ENCODE measurements at regions not wholly inside any gene's neighbourhood (a gene's known extent, or its start where the extent isn't known, plus 50 kb on each side); places are given as distances from the start of the nearest gene placed in this dataset.

DNA sequence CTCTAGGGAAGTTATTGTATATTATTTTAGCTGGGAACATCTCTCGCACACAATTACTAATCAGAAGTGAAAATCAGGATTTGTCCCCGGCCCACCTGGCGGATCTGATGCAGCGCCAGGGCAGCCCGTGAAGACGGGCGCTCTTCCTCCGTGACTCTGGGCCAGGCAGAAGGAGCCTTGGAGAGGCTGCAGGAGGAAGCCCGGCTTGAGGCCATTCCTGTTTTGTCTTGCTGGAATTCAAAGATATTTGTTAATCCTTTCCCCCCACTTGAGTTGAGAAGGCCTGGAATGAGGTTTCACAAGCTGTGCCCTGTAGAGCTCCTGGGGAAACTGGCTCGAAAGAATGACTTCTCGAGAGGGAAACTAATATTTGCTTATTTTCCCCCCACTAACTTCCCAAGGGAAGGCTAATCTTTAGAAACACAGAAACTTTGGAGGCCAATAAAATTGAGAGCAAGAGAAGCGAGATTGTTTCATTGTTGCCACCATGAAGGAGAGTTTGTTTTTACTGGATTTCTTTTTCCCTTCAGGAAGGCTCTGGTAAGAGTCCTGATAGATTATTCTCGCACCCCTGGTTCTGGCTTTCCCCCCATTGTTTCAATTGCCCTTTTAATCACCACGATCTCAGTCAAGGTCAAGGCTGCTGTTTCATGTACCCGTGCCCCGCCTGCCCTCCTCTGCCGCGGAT is 92.8 kb upstream of the SEPTIN5 start:
- DNase-seq (ENCODE audit: low spot score), result no peak

DNA sequence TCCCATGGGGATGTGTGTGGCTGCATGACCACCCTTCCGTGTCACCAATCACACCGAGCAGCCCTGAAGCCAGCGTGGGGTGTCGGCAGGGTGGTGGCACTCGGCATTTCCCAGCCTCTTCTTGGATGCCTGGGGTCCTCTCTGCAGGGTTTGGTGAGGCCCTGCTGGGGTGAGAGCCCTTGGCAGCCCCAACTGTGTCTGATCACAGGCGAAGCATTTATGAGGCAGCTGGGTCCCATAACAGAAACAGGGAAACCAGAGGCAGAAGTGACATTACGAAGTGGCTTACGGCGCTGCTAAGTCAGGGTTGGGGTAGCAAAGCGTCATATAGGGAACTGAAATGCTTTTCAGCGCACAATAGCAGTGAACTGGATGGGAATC is 92.3 kb upstream of the SEPTIN5 start:
- DNase-seq (ENCODE audit: low spot score), result no peak

DNA sequence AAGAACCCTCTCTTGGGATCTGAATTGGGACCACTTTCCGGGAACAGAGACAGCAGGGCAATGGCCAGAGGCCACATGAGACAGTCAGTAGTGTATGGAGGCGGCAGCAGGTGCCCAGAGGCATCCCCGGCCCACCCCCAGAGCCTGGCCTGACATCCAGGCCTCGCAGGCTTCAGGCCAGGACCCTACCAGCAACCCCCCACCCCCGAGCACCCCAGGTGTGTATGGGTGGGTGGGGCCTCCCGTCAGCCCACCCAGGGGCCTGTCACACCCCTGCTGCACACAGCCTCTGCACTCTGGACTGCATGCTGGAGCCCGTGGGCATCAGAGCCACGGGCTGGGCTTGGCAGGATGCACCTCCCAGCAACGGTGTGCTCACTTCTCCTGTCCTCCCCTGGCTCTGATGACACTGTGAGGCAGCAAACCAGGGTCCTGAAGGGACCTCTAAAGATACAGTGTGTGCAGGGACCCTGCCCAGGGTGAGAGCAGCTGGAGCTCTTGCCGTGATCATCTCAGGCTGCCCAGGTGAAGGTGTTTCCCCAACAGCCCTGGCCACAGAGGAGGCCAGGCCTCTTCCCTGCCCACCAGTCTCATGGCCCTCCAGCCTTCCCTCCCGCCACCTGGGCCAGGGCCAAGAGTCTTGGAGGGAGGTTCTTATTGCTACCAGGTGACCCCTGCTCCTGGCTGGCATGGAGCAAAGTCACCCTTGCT is 88.8 kb upstream of the SEPTIN5 start:
- no peak for DNase-seq (ENCODE audit: low spot score)

DNA sequence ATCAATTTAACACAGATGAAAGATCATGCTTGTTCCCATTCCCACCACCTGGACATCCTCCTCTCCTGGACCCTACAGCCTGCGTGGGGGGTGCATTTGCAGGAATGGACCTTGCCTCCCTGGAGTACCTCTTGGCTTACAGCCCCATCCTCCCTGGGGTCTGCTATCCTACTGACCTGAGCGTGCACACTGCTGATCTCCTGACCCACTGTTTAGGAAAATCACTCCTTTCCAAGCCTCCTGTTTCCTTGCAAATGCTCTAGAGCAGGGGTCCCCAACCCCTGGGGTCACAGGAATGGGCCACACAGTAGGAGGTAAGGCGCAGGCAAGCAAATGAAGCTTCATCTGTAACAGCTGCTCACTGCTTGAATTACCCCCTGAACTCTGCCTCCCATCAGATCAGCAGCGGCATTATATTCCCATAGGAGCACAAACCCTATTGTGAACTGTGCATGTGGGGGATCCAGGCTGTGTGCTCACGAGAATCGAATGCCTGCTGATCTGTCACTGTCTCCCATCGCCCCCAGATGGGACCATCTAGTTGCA is 88.2 kb upstream of the SEPTIN5 start:
- DNase-seq (ENCODE audit: low spot score), result no peak

DNA sequence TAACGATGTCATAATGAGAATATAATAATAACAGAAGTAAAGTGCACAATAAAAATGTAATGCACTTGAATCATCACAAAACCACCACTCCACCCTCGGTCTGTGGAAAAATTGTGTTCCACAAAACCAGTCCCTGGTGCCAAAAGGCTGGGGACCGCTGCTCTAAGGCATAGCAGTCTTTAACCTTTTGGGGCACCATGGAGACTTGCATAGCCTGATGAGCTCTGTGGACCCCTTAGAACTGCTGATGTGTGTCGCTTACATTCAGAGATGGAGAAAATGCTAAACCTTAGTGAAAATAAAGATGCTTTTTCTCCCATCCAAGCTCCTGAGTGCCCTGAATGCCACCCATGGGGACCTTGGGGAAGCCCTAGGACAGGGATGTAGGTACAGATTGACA is 87.6 kb upstream of the SEPTIN5 start:
- DNase-seq (ENCODE audit: low spot score), result no peak

DNA sequence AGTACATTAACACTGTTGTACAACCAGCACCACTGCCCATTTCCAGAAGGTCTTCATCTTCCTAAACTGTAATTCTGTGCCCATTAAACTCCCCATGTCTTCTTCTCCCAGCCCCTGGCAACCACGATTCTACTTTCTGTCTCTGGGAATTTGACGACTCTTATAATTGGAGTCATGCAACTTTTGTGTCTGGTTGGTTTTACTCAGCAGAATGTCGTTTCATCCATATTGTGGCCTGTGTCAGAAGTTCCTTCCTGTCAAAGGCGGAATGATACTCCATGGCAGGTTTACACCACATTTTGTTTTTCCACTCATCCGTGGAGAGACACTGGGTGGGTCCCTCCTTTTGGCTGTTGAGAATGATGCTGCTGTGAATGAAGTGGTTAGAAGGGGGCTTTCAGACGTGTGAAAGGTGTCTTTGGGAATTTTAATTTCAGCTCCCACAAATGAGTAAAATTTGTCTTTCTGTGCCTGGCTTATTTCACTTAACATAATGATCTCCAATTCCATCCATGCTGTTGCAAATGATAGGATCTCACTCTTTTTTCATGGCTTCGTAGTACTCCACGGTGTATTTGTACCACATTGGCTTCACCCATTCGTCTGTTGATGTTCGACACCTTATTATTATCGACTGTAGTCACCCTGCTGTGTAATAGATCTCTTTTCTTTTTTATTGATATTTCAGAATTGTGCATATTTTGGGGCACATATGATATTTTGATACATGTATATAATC is 86.1 kb upstream of the SEPTIN5 start:
- DNase-seq (ENCODE audit: low spot score), result no peak

DNA sequence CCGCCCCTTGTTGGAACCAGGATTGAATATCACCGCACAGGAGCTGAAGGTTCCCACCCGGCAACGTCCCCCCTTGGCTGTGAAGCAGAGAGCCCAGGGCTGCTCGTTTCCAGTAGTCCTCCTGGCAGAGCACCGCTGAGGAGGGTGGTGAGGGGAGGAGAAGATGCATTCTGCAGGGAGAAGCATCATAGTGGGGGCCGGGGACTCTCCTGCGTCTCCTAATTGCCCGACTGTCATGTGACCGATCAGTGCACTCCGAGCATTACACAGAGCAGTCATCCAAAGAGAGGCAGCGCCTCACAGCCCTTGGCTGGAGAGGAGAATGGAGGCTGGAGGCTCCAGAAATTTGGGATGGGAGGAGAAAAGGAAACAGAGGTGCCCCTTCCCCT is 85.0 kb upstream of the SEPTIN5 start:
- no peak for DNase-seq (ENCODE audit: low spot score)

DNA sequence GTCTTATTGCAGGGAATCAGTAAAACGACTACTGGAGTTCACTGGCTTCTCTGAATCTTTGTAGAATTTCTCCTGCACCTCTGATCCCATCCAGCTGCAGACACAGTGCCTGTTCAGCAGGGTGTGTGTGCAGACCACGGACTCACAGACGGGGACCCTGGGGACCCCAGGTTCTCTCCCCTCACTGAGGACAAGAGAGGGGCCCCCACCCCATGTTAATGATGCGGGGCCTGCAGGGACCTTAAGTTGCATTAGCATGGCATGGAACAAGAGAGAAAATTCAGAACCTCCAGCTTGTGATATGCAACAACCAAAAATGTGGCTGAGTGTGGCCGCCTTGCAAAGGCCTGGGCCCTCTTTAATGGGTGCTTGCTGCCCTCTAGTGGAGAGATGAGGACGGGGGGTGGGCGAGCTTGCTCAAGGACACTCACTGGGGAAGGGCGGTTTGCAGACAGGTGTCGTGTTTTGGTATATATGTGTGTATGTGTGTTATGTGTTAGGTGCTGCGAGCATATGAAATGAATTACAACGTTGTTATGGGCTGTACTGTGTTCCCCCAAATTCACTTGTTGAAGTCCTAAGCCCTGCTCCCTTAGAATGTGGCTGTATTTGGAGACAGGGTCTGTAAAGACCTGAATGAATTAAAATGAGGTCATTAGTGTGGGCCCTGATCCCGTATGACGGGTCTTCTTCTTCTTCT is 84.4 kb upstream of the SEPTIN5 start:
- DNase-seq (ENCODE audit: low spot score), result peak; percentile 92

DNA sequence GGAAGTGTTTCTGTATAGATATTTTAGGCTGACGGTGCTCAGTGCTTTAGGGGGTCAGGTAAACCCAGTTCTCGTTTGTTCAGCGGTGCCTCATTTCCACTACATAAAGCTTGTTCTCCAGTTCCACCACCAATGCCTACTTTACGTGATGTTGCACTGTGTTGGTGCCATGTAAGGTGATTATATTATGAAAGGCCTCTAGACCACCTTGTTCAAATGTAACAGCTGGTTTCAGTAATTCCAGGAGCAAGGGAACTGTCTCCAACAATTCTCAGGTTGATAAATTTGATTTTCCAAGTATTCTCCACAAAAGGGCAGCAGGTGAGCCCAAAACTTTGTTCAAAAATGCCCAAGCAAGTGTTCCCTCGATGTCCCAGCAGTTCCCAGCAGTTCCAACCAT is 83.7 kb upstream of the SEPTIN5 start:
- no peak for DNase-seq (ENCODE audit: low spot score)

DNA sequence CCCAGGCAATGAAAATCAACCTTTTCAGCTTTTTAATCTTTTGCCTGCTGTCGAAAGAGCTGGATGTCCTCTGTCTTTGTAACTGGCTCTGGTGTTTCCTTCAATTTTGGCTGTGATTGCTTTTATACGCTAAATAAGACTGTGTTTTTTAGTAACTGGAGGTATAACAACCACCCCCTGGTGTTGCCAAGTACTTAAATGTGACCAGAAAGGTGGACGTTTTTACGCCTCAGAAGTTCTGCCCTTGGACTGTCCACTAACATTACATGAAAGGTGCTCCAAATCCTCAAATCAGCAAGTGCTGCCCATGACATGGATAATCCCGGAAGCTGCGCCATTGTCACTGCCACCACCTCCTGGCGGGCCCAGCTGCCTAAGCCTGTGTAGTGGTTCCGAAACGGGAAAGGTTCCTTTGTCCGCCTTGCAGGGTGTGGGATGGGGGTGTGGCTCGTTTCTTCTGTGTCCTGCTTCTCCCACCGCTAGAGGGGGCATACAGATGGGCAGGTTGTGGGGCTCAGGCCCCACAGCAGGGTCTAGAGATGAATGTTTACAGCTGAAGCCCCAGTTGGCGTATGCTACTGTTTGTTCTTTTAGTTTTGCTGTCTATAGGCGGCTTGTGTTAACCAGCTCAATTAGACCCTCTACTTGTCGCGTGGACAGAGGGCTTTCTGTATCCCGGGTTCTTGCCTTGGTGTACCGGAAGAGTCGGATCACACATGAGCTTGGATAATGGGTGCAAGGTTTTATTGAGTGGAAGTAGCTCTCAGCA is 82.2 kb upstream of the SEPTIN5 start:
- DNase-seq (ENCODE audit: low spot score), result peak; percentile 42

DNA sequence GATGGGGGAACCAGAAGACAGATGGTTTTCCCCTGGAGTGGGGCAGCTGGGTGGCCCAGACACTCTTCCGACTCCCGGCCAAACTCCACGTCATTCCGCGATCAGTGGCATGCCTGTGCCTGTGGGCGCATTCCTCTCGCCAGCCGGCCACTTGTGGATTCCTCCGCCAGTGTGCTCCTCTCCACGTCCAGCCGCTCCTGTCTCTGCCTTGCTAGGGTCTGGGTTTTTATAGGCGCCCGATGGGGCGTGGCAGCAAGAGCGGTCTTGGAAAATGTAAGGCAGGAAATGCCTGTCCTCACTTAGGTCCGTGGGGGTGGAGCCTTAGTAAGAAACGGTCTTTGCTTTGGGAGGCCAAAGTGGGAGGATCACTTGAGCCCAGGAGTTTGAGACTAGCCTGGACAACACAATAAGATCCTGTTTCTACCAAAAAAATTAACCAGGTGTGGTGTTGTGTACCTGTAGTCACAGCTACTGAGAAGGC is 81.6 kb upstream of the SEPTIN5 start:
- DNase-seq (ENCODE audit: low spot score), result no peak

DNA sequence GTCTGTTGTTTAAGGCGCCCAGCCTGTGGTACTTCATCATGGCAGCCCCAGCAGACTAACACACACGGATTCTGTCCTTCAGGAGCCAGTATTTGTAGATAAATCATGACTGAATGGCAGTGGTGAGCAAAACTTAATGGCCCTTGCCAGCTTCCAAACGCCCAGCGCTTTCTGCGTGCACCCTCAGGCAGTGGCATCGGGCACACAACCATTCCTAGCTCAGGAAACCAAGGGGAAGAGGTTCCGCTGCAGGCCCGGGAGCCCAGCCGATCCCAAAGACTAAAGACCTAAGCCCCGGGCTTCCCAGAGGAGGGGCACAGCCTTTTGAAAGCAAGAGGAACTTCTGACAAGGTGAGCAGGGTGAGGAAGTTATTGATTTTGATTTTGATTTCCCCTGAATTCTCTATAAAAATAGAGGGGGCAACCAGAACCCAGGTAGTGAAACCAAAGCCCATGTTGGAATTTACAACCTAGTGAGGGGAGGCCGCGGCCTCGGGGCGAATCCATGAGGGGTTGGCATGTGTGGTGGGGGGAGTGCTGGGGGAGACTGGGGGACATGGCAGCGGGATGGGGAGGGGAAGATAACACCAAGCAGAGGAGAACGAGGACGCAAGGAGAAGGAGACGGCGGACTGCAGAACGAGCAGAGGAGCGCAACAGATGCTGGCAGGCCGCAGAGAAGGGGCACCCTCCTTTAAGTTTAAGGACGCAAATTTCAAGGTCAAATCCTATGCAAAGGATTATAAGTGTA is 79.9 kb upstream of the SEPTIN5 start:
- DNase-seq (ENCODE audit: low spot score), result no peak

DNA sequence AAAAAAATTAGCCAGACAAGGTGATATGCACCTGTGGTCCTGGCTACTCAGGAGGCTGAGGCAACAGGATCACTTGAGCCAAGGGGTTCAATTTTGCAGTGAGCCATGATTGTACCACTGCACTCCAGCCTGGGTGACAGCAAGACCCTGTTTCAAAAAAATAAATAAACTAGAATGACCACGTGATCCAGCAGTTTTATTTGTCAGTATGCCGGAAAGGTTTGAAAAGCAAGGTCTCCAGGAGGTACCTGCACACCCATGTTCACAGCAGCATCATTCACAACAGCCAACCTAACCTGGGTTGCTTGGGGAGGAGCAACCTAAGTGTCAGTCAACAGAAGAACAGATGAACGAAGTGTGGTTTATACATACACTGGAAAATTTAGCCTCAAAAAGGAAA is 78.7 kb upstream of the SEPTIN5 start:
- DNase-seq (ENCODE audit: low spot score), result no peak

DNA sequence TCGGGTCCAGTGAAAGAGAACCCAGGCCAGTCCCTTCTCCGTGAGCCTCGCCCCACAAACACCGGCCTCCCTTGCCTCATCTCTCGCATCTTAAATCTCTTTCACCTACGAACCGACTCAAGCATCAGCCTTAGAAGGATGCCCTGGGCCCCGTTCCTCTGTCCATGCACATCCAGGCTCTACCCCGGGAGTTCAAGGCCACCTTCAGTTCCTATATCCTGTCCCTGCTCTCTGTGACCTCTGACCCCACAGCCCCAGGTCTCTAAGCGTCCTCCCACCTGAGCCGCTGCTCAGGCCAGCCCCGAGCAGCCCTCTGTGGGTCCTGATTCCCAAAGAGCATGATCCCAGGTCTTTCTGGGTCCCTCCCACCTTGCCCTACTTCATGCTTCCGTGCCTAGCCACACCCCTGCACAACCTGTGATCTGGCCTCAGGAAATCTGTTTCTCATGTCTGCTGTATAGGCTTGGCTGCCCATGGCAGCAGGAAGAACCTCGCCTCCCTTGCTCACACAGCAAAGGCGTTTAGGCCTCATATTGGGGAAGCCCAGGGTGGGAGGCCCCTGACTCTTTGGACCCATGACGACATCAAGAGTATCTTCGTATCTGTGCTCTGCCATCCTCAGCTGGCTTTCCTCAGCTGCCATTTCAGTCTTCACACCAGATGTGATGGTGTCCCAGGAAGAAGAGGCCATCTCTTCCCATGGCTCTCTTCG is 77.5 kb upstream of the SEPTIN5 start:
- DNase-seq (ENCODE audit: low spot score), result no peak

DNA sequence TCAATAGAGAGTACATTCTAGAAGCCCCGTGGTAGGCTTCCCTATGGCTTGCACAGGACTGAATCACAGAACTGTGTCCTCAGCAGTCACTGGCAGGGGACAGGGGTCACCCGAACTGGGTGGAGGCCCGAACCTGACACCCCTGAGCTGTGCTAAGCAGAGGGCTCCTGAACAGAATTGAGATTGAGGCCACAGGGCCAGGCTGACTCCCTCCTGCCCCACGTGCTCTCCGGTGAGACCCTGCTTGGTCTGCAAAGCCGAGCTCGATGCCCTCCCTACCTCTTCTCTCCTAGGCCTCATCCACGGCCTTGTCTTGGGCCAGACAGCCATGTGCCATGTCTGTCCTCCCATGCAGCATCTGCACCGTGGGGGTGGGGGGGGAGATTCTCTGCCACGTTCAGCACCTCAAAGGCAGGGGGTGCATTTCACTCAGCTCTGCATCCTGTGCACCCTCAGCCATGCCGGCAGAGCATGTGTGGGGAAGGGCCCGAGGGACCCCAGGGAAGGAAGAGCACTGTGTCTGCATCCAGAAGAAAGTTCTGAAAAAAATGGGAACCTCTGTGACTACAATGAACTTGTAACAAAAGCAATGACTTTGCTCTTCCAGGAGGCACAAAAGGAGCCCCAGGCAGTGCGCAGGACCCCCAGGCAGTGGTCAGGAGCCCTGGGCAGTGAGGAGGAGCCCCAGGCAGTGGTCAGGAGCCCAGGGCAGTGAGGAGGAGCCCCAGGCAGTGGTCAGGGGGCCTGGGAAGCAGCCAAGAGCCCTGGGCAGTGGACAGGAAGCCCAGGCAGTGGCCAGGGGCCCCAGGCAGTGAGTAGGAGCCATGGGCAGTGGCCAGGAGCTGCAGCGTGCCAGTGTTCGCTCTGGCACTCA is 76.7 kb upstream of the SEPTIN5 start:
- DNase-seq (ENCODE audit: low spot score), result no peak

DNA sequence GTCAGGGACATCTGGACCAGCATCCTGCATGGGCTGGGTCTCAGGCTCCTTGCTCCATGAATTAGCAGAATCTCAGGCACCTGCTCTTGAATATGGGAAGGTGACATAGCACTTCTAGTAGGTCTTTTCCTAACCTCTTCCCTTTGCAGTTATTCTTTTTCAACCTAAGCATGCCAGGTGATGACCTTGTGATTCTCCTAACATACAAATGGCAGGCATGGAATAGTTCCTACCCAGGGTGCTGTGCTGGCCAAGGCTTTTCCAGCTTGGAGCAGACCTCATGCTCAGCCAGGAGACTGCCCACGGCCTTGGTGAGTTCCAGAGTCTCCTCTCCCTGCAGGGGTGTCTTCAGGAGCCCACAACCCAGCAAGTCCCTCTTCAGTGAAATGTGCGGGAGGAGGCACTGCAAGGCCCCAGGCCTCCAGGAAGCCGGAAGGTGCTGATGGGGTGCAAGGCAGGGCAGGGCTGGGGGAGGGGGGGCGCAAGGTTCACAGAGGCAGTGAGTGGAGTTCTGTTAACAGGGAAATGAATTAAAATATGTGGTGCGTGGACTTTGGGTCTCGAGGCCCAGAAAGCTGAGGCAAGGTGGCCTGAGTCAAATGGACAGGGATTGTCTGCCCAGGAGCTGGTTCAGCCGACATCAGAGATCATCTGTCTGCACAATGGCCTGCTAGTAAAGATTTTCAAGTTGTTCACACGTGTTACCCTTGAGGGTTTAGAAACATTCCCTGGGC is 75.9 kb upstream of the SEPTIN5 start:
- DNase-seq (ENCODE audit: low spot score), result no peak

DNA sequence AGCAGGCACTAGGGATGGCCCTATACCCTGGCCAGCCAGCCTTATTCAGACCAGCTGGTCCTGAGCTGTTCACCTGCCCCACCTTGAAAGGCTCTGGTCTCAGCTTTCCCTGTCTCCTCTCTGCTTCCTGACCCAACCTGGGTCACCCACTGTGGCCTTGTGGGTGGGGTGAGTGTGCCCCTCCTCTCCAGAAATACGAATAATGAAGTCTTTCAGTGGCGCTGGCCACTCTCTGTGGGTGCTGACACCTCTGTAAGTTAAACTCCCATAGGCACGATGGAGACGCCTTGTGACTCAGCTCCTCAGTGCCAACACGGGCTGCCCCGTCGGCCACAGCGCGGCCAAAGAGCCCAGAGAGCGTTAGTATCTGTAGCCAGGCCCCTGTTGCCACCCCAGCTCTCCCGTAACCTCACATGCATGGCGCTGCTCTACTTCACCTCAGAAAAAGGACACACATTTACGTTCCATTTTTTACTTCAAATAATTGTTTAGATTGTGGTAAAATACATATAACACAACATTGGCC is 74.6 kb upstream of the SEPTIN5 start:
- no peak for DNase-seq (ENCODE audit: low spot score)

DNA sequence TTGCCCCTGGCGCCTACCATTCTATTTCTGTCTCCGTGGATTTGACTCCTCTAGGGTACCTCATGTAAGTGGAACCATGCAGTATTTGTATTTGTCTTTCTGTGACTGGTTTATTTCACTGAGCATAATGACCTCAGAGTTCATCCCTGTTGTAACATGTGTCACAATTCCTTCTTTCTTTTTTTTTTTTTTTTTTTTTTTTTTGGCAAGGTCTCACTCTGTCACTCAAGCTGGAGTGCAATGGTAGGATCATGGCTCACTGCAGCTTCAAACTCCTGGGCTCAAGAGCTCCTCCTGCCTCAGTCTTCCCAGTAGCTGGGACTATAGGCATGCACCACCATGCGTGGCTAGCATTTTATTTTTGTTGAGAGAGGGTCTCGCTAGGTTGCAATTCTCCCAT is 74.0 kb upstream of the SEPTIN5 start:
- no peak for DNase-seq (ENCODE audit: low spot score)
